Left colon (tissue), 2 donors: ENCODE measurements at regions not wholly inside any gene's neighbourhood (a gene's known extent, or its start where the extent isn't known, plus 50 kb on each side); places are given as distances from the start of the nearest gene placed in this dataset.
A peak's percentile ranks its signal among the peaks of the same experiment; 100 is the strongest.

ENCODE experiments used
- ATAC-seq: fragments of 200-7000 bp; cut with Tn5 transposase; one replicate; pipeline ENCODE4 v1.9.1; 2020; ENCODE audit warnings: mild to moderate bottlenecking, moderate library complexity
- DNase-seq, 2 donors: peaks; one replicate each; pipeline ENCODE4 v3.0.0-alpha.2; 2020
- intact Hi-C, 2 donors: fragments of 100-400 bp; cut with DNase I in 1 of 2; cut with micrococcal nuclease in 1 of 2; formaldehyde crosslinking; loops; one replicate each; pipeline versions ENCODE4 v1.11.2 to v1.14.0; 2022; cut with DNase I, micrococcal nuclease
- donor health status: DM: no; HTN: no; CAD: no.
- donor health status: DM: yes; HTN: yes; CAD: no.

DNA sequence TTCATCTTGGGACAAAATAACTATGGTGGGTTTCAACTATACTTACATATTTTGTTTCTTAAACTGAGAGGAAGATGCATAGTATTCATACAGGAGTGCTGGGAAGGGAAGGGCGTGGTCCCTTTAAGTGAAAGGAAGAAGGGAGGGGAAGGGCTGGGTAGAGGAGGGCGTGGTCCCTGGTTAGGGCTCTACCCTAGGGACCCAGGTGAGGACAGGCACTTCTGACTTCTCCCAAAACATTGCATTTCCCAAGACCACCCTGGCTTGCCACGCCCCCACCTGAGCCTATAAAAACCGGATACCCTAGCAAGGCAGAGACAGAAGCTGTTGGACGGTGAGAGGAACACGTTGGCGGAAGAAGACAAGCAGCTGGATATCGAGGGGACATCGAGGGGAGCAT is 157.6 kb upstream of the PLXNA4 start:
- intact Hi-C loops = no loop called here
- DNase-seq (no peak), ATAC-seq (no peak)

DNA sequence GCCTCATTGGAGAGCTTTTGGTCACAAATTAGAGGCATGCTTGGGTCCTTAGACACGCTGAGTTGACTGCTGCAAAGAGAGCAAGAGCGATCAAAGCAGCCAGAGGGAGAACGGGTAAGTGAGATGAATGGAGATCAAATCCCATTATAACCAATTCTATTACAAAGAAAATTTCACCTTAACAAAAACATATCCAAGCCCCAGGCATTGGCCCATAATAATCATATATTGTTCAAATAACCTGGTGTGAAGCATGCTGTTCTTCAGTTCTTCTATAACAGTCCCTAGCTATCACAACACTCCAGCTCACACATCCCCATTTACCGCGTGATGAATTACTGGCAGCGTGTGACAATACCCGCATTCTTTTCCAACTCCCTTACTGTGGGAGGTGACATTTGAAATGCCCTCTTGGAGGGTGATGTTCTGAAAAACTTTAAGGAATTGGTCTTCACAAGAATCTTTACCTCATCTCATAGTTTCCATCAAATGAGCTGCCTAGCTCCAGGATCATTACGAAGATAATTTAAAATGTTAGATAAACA is 156.1 kb upstream of the PLXNA4 start:
- no peak for ATAC-seq
- DNase-seq = no peak
- intact Hi-C loops = no loop called here

DNA sequence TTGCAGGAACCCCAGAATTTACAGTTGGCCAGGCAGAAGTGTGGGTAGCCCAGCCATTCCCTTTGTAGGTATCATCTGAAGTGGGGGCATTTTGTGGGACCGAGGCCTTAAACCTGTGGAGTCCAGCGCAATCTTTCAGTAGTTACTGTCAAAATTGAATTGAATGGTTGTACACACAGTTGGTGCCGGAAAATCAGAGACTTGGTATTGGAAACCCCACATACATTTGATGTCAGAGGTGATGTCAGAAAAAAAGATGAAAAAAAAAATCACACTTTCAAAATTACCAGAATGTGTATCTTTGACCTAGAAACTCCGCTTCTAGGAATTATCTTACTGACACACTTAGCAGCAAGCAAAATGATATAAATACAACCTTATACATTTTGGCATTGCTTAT is 153.8 kb upstream of the PLXNA4 start:
- no peak for DNase-seq
- intact Hi-C loops = no loop called here
- no peak for ATAC-seq

DNA sequence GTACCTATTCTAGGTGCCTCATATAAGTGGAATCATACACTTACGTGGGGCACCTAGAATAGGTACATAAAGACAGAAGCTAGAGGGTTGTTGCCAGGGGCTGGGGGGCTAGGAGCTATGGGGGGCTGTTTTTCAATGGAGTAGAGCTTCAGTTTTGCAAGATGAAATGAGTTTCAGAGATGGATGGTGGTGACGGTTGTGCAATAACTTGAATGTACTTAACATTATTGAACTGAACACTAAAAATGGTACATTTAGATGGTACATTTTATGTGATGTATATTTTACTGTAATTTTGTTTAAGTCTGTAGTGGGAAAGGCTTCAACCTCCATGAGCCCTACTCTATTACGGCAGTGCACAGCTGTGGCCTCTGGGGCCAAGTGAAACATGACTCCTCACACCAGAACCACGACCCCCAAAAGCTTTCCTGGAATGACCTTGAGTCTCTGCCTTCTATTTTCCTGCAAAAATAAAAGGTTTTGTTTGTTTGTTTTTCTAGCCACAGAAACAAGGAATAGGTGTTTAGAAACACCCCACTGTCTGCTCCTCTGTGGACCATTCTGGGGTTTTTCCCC is 147.3 kb upstream of the PLXNA4 start:
- DNase-seq (no peak), ATAC-seq (no peak)
- intact Hi-C loops = no loop called here

DNA sequence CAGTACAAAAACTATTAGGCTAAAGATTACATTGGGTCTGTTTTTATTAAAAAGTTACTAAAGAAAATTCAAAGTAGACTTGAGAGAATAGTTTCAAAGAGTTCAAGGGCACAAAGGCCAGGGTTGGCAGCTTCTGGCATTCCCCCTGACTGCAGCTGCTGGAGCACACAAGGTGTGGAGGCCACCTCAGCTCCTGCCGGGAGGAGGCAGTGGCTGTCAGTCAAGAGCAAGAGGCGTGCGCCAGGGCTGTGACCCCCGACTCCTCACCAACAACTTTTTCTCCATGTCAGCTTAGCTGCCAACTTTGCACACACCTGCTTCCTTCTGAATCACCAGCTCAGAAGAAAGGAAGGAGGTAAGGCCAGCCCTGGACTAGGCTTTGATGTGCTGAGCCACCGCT is 144.6 kb upstream of the PLXNA4 start:
- intact Hi-C loops = no loop called here
- DNase-seq (no peak), ATAC-seq (no peak)

DNA sequence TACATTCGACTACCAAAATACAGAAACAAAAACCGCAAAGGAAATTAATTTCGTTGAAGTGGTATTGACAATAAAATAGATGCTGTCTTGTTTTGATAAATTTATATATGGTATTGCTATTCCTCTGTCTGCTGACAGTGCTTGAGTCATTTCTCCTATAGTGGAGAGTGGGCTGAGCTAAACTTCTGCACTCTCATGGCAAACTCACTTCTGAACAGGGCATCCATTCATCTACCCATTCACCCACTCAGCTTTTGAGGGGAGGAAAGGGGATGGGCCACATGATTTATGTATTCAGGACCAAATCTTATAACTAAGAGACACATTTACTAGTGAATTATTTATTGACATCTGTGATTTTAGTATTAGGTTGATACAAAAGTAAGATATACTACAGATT is 137.6 kb upstream of the PLXNA4 start:
- intact Hi-C loops = no loop called here
- DNase-seq (no peak), ATAC-seq (no peak)

DNA sequence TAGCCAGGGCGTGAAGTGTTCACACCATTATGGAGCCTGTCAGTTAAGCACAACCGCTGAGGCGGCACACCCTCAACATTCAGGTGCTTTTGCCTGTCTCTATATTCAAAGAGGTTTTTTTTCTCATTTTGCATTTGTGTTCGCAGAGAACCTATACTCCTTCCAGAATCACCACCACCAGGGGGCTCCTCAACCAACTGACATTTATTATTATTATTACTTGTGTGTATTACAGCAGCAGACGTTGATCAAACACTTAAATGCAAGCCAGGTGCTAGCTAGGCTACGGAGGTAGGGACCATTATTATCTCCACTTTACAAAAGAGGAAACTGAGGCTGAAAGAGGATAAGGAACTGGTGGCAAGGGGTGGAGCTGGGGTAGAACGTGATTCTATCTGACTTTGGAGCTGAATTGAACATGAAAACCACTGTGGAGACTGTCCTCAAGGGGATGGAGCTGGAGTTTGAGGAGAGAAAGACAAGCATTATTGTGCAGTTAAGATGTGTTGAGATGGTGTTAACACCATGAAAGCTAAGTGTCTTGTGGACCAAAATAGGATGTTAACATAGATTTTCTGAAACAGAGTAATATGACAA is 133.8 kb upstream of the PLXNA4 start:
- intact Hi-C loops = no loop called here

DNA sequence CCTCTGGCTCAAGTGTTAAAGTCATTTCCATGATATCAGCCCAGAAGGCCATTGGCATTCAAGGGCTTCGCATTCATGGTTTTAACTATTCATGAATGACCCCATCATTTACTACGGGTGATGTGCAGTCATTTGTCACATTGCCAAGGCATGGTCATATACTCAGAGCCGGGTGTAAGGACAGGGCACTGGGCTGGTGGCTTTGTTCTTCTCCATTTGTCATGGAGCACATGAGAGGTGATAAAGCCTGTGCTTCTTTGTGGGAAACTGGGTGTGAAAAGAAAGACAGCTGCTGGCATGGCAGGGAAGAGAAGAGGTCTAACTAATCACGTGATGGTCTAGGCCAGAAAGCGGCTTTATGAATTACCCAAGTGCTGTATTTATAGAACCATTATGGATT is 132.2 kb upstream of the PLXNA4 start:
- DNase-seq (no peak), ATAC-seq (no peak)
- intact Hi-C loops = no loop called here

More for the DNA sequence above, 133.8 kb upstream of the PLXNA4 start:
- DNase-seq (peak in 1 of 2 donors; percentile 30), ATAC-seq (no peak)

GRCh38 chr7:132705146-132705545 is 128.9 kb upstream of the PLXNA4 start:
- intact Hi-C loops = no loop called here
- no peak for ATAC-seq
- DNase-seq = no peak

DNA sequence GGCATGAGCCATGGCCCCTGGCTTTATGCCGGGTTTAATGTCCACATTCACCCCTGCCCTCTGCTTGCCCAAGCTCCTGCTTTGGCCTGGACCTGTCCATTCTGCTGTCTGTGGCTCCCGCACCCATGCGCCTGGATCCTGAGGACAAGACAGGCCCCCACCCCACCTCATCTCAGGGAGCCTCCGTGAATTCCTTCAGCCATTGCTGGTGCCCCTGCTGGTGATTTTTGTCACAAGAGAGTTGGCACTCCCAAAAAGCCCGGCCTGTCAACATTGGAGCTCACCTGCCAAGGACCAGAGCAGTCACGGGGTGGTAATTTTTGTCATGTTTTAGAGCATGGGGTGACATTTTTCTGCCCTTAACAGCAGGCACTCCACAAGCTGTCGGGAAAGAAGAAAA is 127.5 kb upstream of the PLXNA4 start:
- DNase-seq (no peak), ATAC-seq (no peak)
- intact Hi-C loops = no loop called here

- intact Hi-C loops = no loop called here
- ATAC-seq (no peak), DNase-seq (no peak)
Observed at GRCh38 chr7:132697003-132697402, 120.7 kb upstream of the PLXNA4 start.

DNA sequence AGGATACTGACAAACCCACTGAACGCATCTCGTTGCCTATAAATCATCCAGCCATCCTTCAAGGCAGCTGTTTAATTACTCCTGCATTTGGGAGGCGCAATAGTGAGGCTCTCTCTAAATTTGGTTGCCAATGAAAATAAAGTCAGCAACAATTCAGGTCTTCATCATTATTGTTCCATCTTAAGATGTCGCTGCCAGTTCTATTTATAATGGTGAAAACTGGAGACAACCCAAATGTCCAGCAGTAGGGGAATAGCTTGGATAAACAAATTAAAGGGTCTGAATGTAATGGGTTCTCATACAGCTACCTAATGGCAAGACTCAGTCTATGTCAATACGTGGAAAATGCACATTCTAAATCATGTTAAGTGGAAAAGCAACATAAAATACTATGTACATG is 120.1 kb upstream of the PLXNA4 start:
- no peak for ATAC-seq
- intact Hi-C loops = no loop called here
- no peak for DNase-seq

- DNase-seq (no peak), ATAC-seq (no peak)
- intact Hi-C loops = no loop called here
Observed at GRCh38 chr7:132691201-132691600, 114.9 kb upstream of the PLXNA4 start.

- DNase-seq = no peak
- ATAC-seq = no peak
- intact Hi-C loops = no loop called here
Observed at GRCh38 chr7:132690174-132690573, 113.9 kb upstream of the PLXNA4 start.

GRCh38 chr7:132687981-132688383 is 111.7 kb upstream of the PLXNA4 start:
- no peak for DNase-seq
- intact Hi-C loops = no loop called here
- ATAC-seq = no peak

DNA sequence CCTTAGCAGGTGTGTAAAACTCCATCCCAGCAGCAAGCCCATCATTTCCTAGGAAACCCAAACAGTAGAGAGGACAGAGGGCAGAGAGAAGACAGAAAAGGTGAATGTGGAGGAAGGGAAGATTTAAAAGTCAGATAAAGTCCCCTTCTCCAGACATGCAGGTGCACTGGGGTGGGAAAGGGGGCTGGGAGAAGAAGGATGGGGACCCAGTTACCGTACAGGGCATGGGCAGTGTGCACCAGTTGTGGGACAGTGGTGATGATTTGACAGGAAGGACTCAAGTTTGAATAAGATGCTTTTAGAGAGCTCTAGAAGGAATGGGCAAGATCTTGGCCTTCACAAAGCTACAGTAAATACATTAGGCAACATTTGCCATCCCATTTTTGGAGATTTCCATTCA is 110.7 kb upstream of the PLXNA4 start:
- intact Hi-C loops = no loop called here
- DNase-seq (no peak), ATAC-seq (no peak)

- intact Hi-C loops = no loop called here
- DNase-seq (no peak), ATAC-seq (no peak)
Observed at GRCh38 chr7:132685277-132685676, 109.0 kb upstream of the PLXNA4 start.

DNA sequence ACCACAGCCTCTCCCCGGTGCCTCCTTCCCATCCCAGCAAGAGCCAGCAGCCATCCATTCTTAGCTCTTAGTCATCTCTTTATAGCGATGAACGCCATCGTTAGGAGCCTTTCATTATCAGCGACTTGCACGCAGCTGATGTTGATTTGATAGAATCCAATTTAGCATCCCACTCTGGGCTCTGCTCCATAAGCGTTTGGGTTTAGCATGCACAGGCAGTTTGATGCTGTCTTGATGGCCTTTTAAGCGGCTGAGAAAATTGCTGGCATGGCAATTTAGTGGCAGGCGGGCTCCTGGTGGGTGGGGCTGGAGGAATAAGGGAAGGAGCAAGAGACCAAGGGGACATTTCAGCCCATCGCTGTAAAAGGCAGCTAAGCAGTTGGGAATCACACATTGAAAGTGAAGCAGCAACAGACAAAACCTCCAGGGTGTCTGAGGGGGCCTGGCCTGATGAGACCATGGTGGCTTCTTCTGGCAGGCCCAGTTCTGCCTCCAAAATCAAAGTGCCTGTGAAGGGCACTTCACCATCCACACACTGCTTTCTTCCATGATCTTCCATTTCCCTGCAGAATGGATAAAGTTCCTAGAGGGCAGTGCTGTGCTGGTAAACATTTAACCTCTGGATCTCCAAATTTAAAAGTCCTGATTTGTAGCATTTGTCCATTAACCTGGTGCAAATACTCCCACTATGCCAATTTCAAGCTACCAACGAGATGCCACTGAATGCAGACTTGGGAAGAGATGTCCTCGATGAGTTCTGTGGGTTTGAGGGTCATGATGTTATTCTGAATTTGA is 107.8 kb upstream of the PLXNA4 start:
- intact Hi-C loops = no loop called here
- ATAC-seq (no peak), DNase-seq (no peak)

DNA sequence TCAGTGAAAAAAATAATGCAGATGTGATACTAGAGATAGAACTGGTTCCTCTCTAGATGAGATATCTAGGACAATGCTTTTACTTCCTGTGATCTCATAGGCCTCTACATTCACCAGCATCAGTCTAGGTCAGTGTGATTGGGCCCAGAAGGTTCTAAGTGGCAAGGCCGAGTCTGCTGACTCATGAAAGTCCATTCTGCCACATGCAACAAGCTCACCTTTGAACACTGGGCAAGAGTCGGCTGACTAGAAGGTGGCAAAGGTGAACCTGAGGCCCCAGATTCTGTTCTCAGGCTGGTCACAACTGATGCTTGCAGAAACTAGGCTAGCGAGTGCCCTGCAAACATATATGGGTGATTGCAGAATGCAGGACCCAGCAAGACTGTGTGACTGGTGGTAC is 105.7 kb upstream of the PLXNA4 start:
- DNase-seq (no peak), ATAC-seq (no peak)
- intact Hi-C loops = no loop called here

DNA sequence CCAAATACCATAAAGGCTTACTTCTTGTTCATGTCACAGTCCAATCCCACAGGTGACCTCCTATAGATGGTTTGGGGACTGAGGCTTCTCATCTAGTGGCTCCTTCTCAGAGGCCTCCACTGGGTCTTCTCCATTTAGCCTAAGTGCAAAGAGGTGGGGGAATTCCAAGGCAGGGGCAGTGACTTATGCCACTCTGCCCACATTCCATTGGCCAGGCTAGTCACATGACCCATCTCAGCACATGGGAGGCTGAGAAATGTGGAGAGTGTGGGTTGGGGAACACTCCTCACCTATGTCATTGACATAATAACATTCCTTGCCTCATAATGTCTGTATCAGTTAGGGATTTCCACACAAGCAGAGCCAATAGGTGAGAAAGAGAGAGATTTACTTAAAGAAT is 104.3 kb upstream of the PLXNA4 start:
- DNase-seq = no peak
- intact Hi-C loops = no loop called here
- no peak for ATAC-seq
